Glutamatergic neuron (in vitro differentiated cells): ENCODE measurements at regions not wholly inside any gene's neighbourhood (a gene's known extent, or its start where the extent isn't known, plus 50 kb on each side); places are given as distances from the start of the nearest gene placed in this dataset.

Experiments
- DNase-seq: peaks from one replicate; pipeline ENCODE4 v3.0.0; 2022
- H3K27ac Mint-ChIP-seq: one replicate; pipeline ENCODE4 v1.8.0; 2020; ENCODE audit warnings: mild to moderate bottlenecking, mixed read lengths, inconsistent platforms; ENCODE audit not compliant: unreplicated experiment
- H3K27me3 Mint-ChIP-seq: one replicate; pipeline ENCODE4 v1.8.0; 2020; ENCODE audit warnings: mild to moderate bottlenecking, moderate library complexity, mixed read lengths, inconsistent platforms; ENCODE audit not compliant: unreplicated experiment
- H3K36me3 Mint-ChIP-seq: one replicate; pipeline ENCODE4 v1.8.0; 2020; ENCODE audit warnings: mild to moderate bottlenecking, mixed read lengths, inconsistent platforms; ENCODE audit not compliant: unreplicated experiment
- H3K4me1 Mint-ChIP-seq: one replicate; pipeline ENCODE4 v1.8.0; 2020; ENCODE audit warnings: mild to moderate bottlenecking, low read depth, mixed read lengths, inconsistent platforms; ENCODE audit not compliant: unreplicated experiment
- H3K4me3 Mint-ChIP-seq: one replicate; pipeline ENCODE4 v1.8.0; 2020; ENCODE audit warnings: mild to moderate bottlenecking, mixed read lengths, inconsistent platforms; ENCODE audit not compliant: unreplicated experiment
- H3K9me3 Mint-ChIP-seq: one replicate; pipeline ENCODE4 v1.8.0; 2020; ENCODE audit warnings: mild to moderate bottlenecking, moderate library complexity, mixed read lengths, inconsistent platforms; ENCODE audit not compliant: unreplicated experiment
- TF ChIP-seq, protein P1 (sequence below): fragments of 200-600 bp; sonication (generic); IDR thresholded peaks from one replicate; pipeline ENCODE4 v1.5.0; 2021; ENCODE audit not compliant: partially characterized antibody, unreplicated experiment

DNA sequence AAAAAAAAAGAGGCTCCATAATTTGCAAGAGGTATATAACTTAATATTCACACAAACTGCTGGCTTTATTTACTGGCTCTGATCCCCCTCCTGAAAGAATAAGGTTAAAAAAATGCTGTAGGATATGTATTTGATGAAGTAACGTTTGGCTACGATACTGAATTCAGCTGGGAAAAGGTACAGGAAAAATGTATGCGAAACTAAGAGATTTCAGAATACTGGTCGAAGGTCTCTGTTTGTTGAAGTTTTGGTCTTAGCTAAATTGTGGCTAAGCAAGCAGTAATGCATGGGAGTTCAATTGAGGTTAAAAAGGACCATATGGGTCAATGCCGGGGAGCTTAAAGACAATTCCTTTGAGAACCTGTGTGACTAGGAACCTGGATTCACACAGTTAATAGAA lies 355.5 kb upstream of the NCAM2 start:
- no peak for DNase-seq
- Mint-ChIP-seq H3K27ac (no peak overlapping the region), H3K27me3 (no peaks in the 10 kb centered on the region), H3K4me1 (no peaks in the 10 kb centered on the region), H3K4me3 (no peak overlapping the region), H3K9me3 (no peaks in the 10 kb centered on the region), H3K36me3 (no peaks in the 10 kb centered on the region)
- TF ChIP-seq, protein P1, sequence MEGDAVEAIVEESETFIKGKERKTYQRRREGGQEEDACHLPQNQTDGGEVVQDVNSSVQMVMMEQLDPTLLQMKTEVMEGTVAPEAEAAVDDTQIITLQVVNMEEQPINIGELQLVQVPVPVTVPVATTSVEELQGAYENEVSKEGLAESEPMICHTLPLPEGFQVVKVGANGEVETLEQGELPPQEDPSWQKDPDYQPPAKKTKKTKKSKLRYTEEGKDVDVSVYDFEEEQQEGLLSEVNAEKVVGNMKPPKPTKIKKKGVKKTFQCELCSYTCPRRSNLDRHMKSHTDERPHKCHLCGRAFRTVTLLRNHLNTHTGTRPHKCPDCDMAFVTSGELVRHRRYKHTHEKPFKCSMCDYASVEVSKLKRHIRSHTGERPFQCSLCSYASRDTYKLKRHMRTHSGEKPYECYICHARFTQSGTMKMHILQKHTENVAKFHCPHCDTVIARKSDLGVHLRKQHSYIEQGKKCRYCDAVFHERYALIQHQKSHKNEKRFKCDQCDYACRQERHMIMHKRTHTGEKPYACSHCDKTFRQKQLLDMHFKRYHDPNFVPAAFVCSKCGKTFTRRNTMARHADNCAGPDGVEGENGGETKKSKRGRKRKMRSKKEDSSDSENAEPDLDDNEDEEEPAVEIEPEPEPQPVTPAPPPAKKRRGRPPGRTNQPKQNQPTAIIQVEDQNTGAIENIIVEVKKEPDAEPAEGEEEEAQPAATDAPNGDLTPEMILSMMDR, result no peak

DNA sequence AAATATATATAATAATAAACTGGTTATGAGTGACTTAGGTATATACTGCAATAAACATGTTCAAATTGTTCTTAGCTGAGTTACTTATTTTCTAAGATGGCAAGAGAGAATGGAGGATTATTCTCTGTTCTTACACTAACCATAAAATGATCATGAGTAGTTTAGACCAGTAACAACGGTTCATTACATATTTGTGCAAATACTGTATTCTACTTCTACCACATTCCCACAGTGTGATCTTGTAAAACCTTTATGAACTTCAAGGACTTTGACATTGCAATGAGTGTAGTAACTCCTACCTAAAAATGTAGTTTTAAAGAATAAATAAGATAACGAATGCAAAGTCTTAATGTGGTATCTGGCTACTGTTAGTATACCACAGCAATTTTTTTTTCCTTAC lies 353.7 kb upstream of the NCAM2 start:
- no peaks in the 10 kb centered on the region for H3K27me3 Mint-ChIP-seq
- DNase-seq, result no peak
- TF ChIP-seq, protein P1, result no peak
- no peak overlapping the region for H3K27ac Mint-ChIP-seq
- H3K9me3 Mint-ChIP-seq, result no peaks in the 10 kb centered on the region
- no peaks in the 10 kb centered on the region for H3K36me3 Mint-ChIP-seq
- no peak overlapping the region for H3K4me3 Mint-ChIP-seq
- no peaks in the 10 kb centered on the region for H3K4me1 Mint-ChIP-seq

DNA sequence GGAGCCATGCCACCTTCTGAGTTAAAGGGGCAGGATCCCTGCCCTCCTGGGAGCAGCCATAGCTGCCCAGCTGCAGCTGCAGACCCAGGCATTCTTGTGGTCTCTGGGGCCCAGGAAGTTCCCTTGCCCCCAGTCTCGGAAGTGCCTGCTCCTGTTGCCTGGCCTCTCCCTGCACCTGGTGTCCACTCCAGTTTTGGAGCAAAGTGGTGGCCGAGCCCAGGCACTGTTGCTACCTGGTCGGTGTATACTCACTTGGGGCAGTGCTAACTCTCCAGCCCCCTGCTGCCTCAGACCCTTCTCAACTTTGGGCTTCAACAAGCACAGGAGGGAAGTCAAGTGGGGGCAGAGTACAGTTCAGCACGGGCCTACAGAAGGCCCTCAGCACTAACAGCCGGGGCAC lies 352.9 kb upstream of the NCAM2 start:
- Mint-ChIP-seq H3K36me3 (no peaks in the 10 kb centered on the region), H3K27me3 (no peaks in the 10 kb centered on the region), H3K27ac (no peak overlapping the region), H3K4me3 (no peak overlapping the region), H3K9me3 (no peaks in the 10 kb centered on the region), H3K4me1 (no peaks in the 10 kb centered on the region)
- TF ChIP-seq, protein P1, result no peak
- DNase-seq, result no peak

DNA sequence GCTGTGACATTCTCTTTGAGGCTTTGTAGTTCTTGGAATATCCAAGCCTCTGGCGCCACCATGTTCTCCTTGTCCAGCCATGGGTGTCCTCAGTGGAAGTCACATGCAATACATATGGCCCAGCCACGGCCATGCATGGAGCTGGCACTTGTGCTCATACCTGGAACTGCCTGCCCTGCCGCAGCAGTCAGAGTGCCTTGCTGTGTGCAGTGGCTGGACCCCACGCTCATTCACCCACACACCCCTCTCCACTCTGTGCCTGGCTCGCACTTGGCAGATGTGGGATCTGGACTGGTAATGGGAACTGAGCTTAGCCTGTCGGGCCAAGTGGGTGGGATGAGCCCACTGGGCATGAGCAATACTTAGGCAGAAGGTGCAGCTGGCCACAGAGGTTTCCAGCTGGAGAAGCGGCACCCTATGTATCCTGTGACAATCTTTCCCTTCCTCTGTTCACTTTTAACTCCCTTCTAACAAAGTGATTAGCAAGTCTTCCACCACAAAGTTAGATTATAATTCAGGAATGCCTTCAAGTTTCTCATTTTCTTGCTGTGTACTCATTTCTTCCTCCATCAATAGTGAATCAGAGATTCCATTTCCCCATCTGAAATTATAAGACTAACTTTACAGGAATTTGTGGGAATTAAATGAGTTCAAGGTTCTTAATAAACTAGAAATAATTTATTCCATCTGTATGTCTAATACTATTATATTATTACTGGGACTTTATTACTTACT lies 351.6 kb upstream of the NCAM2 start:
- H3K36me3 Mint-ChIP-seq, result no peaks in the 10 kb centered on the region
- no peak overlapping the region for H3K27ac Mint-ChIP-seq
- peaks cover 2% of the 10 kb centered on the region for H3K27me3 Mint-ChIP-seq
- DNase-seq, result no peak
- TF ChIP-seq, protein P1, result no peak
- no peaks in the 10 kb centered on the region for H3K9me3 Mint-ChIP-seq
- no peaks in the 10 kb centered on the region for H3K4me1 Mint-ChIP-seq
- no peak overlapping the region for H3K4me3 Mint-ChIP-seq

DNA sequence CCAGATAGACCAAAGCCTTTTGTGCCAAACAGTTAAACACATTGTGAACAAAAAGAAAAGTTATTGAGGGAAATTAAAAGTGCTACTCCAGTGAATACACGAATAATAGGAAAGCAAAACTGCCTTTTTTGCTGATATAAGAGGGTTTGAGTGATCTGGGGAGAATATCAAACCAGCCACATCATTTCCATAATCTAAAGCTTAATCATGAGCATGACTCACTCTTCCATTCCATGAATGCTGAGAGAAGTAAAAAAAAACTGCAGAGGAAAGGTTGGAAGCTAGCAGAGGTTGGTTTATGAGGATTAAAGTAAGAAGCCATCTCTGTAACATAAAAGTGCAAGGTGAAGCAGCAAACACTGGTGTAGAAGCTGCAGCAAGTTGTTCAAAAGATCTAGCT lies 350.6 kb upstream of the NCAM2 start:
- H3K27ac Mint-ChIP-seq, result no peak overlapping the region
- no peaks in the 10 kb centered on the region for H3K4me1 Mint-ChIP-seq
- TF ChIP-seq, protein P1, result no peak
- peaks cover 2% of the 10 kb centered on the region for H3K27me3 Mint-ChIP-seq
- no peak overlapping the region for H3K4me3 Mint-ChIP-seq
- no peaks in the 10 kb centered on the region for H3K36me3 Mint-ChIP-seq
- H3K9me3 Mint-ChIP-seq, result no peaks in the 10 kb centered on the region
- no peak for DNase-seq
